ENCODE measurements at regions not wholly inside any gene's neighbourhood (a gene's known extent, or its start where the extent isn't known, plus 50 kb on each side); places are given as distances from the start of the nearest gene placed in this dataset.

GRCh38 chr14:105908006-105908405 is 381.6 kb downstream of the TMEM121 start:
- TF ChIP-seq ESRRG (CRISPR knock-in tag; IDR thresholded peaks at IDR 0.05) (no peak), ZNF70 (CRISPR knock-in tag; IDR thresholded peaks at IDR 0.05) (no peak), CSDC2 (CRISPR knock-in tag; IDR thresholded peaks at IDR 0.05) (no peak), ARNTL (CRISPR knock-in tag; IDR thresholded peaks at IDR 0.05; ENCODE audit: borderline replicate concordance, low read depth) (no peak), PPARA (CRISPR knock-in tag; IDR thresholded peaks at IDR 0.05; ENCODE audit: borderline replicate concordance) (no peak), ZFP3 (CRISPR knock-in tag; IDR thresholded peaks at IDR 0.05) (no peak), ZFP30 (CRISPR knock-in tag; IDR thresholded peaks at IDR 0.05) (no peak), ZNF565 (CRISPR knock-in tag; conservative IDR thresholded peaks at IDR 0.05; ENCODE audit: low read depth) (no peak), RARB (CRISPR knock-in tag; IDR thresholded peaks at IDR 0.05) (no peak), GLIS3 (CRISPR knock-in tag; IDR thresholded peaks at IDR 0.05) (no peak), SNAI2 (CRISPR knock-in tag; IDR thresholded peaks at IDR 0.05) (no peak)
- TF ChIP-seq, protein P1, sequence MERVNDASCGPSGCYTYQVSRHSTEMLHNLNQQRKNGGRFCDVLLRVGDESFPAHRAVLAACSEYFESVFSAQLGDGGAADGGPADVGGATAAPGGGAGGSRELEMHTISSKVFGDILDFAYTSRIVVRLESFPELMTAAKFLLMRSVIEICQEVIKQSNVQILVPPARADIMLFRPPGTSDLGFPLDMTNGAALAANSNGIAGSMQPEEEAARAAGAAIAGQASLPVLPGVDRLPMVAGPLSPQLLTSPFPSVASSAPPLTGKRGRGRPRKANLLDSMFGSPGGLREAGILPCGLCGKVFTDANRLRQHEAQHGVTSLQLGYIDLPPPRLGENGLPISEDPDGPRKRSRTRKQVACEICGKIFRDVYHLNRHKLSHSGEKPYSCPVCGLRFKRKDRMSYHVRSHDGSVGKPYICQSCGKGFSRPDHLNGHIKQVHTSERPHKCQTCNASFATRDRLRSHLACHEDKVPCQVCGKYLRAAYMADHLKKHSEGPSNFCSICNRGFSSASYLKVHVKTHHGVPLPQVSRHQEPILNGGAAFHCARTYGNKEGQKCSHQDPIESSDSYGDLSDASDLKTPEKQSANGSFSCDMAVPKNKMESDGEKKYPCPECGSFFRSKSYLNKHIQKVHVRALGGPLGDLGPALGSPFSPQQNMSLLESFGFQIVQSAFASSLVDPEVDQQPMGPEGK (CRISPR knock-in tag; IDR thresholded peaks at IDR 0.05; ENCODE audit: borderline replicate concordance): no peak
- TF ChIP-seq, protein P2, sequence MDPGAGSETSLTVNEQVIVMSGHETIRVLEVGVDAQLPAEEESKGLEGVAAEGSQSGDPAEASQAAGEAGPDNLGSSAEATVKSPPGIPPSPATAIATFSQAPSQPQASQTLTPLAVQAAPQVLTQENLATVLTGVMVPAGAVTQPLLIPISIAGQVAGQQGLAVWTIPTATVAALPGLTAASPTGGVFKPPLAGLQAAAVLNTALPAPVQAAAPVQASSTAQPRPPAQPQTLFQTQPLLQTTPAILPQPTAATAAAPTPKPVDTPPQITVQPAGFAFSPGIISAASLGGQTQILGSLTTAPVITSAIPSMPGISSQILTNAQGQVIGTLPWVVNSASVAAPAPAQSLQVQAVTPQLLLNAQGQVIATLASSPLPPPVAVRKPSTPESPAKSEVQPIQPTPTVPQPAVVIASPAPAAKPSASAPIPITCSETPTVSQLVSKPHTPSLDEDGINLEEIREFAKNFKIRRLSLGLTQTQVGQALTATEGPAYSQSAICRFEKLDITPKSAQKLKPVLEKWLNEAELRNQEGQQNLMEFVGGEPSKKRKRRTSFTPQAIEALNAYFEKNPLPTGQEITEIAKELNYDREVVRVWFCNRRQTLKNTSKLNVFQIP (CRISPR knock-in tag; IDR thresholded peaks at IDR 0.05; ENCODE audit: borderline replicate concordance, low read depth): no peak
- TF ChIP-seq, protein P3, sequence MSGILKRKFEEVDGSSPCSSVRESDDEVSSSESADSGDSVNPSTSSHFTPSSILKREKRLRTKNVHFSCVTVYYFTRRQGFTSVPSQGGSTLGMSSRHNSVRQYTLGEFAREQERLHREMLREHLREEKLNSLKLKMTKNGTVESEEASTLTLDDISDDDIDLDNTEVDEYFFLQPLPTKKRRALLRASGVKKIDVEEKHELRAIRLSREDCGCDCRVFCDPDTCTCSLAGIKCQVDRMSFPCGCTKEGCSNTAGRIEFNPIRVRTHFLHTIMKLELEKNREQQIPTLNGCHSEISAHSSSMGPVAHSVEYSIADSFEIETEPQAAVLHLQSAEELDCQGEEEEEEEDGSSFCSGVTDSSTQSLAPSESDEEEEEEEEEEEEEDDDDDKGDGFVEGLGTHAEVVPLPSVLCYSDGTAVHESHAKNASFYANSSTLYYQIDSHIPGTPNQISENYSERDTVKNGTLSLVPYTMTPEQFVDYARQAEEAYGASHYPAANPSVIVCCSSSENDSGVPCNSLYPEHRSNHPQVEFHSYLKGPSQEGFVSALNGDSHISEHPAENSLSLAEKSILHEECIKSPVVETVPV (CRISPR knock-in tag; IDR thresholded peaks at IDR 0.05): no peak
